H7 (cell line): ENCODE measurements at regions not wholly inside any gene's neighbourhood (a gene's known extent, or its start where the extent isn't known, plus 50 kb on each side); places are given as distances from the start of the nearest gene placed in this dataset.
"Not testable (repeated sequence)": the region's sequence is repeated elsewhere in the genome, so short reads cannot be mapped to it uniquely, and the experiment has no call there.

Source experiments
- DNase-seq: peaks from one replicate; pipeline ENCODE4 v3.0.0; 2012
- H3K27me3 ChIP-seq: 2 replicates; pipeline ENCODE4 v1.6.0; 2011; ENCODE audit warnings: mild to moderate bottlenecking, low read length; ENCODE audit not compliant: control insufficient read depth, insufficient read depth
- H3K36me3 ChIP-seq: replicated peaks from 2 replicates; pipeline ENCODE4 v1.5.1; 2011; ENCODE audit warnings: low read length; ENCODE audit not compliant: control insufficient read depth, insufficient read depth
- H3K4me3 ChIP-seq: 2 replicates; pipeline ENCODE4 v1.5.1; 2011; ENCODE audit warnings: low read depth, mild to moderate bottlenecking, control low read depth, low read length, moderate library complexity; ENCODE audit not compliant: insufficient read depth

DNA sequence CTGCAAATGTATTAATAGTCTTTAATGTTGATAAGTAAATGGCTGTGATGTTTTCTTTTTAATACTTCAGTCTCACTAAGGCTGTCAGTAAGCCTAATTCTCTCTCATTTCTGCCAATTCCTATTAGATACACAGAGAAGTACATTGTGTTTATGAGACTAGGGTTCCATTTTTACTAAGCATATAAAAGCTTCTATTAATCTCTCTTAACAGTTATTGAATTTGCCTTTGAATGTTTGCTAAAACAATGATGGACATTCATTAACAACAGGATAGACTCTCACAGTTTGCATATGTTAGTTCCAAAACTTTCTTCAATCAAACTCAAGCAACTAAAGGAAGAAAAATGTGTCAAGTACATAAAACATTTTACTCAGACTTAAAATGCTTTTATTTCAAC is 659.3 kb downstream of the TLE1 start:
- Histone ChIP-seq H3K36me3 (no peaks in the 10 kb centered on the region), H3K4me3 (no peak overlapping the region), H3K27me3 (no peaks in the 10 kb centered on the region)
- DNase-seq = no peak

DNA sequence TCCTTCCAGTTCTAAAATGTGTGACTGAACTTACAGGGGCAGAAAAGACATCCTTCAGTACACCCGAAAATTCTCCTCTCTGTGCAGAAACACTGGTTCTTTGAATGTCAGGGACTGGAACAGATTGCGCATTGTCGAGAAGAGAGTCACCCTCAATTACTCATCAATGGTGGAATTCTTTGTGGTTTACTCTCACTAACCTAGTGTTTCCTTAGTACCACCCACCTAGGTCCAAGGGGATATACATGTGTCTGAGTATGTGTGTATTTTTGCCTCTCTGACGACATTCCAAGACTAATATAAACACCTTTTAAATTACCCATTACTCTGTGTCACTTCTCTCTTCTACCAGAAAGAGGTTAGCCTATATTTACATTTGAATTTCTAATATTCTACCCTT is 660.8 kb downstream of the TLE1 start:
- no peaks in the 10 kb centered on the region for H3K27me3 ChIP-seq

DNA sequence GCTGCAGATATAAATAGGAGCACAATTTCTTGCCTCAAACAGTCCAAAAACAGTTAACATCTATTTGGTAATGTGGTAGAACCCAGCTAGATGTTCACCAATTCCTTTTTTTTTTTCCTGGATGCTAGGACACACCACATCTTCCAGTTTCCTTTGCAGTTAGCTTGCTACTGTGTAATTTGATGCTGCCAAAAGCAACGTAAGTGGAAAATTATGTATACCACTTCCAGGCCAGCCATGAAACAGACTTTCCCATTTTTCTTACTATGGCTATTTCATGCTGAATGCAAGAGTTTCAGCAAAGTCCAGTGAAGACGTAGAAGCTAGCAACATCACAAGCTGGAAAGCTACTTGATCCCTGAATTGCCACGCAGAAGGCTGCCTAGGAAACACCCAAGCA is 667.2 kb downstream of the TLE1 start:
- DNase-seq = no peak
- Histone ChIP-seq H3K36me3 (no peaks in the 10 kb centered on the region), H3K4me3 (no peak overlapping the region)

More for the DNA sequence above, 660.8 kb downstream of the TLE1 start:
- DNase-seq = no peak
- Histone ChIP-seq H3K36me3 (no peaks in the 10 kb centered on the region), H3K4me3 (no peak overlapping the region)

DNA sequence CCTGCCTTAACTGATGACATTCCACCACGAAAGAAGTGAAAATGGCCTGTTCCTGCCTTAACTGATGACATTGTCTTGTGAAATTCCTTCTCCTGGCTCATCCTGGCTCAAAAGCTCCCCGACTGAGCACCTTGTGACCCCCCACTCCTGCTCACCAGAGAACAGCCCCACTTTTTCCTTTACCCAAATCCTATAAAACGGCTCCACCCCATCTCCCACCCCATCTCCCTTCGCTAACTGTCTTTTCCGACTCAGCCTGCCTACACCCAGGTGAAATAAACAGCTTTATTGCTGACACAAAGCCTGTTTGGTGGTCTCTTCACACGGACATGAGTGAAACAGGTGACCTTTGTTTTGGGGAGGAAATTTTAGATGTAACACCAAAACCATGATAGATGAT is 674.4 kb downstream of the TLE1 start:
- DNase-seq, H3K36me3 ChIP-seq, H3K4me3 ChIP-seq, H3K27me3 ChIP-seq: not testable (repeated sequence)

More for the DNA sequence above, 667.2 kb downstream of the TLE1 start:
- H3K27me3 ChIP-seq = no peaks in the 10 kb centered on the region

DNA sequence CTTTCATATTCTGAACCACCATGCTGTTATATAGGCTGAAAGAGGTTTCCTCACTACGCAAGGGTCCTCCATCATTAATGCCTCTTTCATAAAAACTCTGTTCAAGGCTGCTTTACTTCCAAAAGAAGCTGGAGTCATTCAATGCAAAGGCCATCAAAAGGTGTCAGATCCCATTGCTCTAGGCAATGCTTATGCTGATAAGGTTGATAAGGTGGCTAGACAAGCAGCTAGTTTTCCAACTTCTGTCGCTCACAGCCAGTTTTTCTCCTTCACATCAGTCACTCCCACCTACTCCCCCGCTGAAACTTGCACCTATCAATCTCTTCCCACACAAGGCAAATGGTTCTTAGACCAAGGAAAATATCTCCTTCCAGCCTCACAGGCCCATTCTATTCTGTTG is 676.2 kb downstream of the TLE1 start:
- H3K4me3 ChIP-seq, H3K27me3 ChIP-seq, DNase-seq, H3K36me3 ChIP-seq: not testable (repeated sequence)

DNA sequence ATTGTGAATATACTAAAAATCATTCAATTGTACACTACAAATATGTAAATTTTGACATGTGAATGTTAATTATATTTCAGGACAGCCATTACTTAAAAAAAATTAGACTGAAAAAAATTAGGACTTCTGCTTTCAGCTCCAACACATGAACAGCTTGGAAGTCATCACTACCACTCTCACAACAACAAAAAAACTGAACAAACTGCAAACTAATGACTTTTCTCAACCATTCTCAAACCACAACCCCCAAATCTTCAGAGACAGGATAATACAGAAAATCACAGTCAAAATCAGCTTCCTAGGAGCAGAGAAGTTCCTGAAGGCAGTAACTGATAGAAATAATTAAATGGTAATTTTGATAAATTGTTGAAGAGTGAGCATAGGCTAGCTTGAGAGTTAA is 686.4 kb downstream of the TLE1 start:
- DNase-seq = no peak
- Histone ChIP-seq H3K27me3 (no peaks in the 10 kb centered on the region), H3K4me3 (no peak overlapping the region)

DNA sequence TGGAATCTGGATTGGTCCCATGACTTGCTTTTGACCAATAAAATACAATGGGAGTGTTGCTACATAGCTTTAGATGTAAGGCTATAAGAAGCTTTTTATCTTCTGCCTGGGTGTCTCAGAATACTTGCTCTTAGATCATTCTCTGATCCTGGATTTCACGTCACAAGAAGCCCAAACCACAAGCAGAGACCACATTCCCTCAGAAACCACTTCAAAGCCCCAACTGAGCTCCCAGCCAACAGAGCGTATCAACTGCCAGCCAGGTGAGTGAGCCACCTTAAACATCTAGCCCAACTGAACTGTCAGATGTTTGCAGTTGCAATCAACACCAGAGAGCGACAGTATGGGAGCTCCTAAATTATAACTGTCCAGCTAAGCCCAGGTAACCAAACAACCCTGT is 687.1 kb downstream of the TLE1 start:
- Histone ChIP-seq H3K27me3 (no peaks in the 10 kb centered on the region), H3K4me3 (no peak overlapping the region), H3K36me3 (no peaks in the 10 kb centered on the region)
- no peak for DNase-seq

More for the DNA sequence above, 686.4 kb downstream of the TLE1 start:
- H3K36me3 ChIP-seq = no peaks in the 10 kb centered on the region

DNA sequence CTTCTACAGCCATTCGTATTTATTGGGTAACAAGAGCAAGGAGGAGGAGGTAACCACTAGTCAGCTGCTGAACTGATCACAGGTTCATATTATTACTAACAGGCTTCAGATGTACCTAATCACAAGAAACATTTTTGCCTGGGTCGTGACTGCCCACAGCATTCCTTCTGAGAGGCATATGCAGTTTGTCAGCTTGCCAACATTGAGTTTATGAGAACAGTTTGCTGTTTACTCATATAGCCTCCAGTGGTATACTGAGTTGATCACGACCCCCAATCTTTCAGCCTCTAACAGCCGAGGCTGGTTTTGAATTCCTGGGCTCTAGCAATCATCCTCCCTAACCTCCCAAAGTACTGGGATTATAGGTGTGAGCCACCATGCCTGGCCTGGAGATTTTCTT is 693.6 kb downstream of the TLE1 start:
- Histone ChIP-seq H3K4me3 (no peak overlapping the region), H3K27me3 (no peaks in the 10 kb centered on the region), H3K36me3 (no peaks in the 10 kb centered on the region)
- no peak for DNase-seq

DNA sequence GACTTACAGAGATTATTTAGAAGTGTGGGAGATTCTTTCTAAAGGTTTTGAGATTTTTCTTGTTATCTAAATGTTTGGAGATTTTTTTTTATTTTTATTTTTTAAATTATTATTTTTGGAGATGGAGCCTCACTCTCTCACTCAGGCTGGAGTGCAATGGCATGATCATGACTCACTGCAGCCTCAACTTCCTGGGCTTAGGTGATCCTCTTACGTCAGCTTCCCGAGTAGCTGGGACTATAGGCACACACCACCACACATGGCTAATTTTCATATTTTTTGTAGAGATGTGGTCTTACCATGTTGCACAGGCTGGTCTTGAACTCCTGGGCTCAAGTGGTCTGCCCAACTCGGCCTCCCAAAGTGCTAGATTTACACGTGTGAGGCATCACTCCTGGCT is 694.5 kb downstream of the TLE1 start:
- no peak for DNase-seq
- H3K27me3 ChIP-seq = no peaks in the 10 kb centered on the region
- H3K4me3 ChIP-seq = no peak overlapping the region
- no peaks in the 10 kb centered on the region for H3K36me3 ChIP-seq

DNA sequence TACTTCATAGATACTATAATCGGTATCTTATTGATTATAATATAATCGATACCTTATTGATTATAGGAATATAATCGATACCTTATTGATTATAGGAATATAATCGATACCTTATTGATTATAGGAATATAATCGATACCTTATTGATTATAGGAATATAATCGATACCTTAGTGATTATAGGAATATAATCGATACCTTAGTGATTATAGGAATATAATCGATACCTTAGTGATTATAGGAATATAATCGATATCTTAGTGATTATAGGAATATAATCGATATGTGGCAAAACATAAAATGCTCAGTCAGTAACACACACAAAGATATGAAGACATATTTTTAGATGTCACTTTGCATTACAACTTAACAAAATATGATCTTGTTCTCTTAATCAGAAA is 703.8 kb downstream of the TLE1 start:
- H3K27me3 ChIP-seq, H3K36me3 ChIP-seq, H3K4me3 ChIP-seq, DNase-seq: not testable (repeated sequence)

DNA sequence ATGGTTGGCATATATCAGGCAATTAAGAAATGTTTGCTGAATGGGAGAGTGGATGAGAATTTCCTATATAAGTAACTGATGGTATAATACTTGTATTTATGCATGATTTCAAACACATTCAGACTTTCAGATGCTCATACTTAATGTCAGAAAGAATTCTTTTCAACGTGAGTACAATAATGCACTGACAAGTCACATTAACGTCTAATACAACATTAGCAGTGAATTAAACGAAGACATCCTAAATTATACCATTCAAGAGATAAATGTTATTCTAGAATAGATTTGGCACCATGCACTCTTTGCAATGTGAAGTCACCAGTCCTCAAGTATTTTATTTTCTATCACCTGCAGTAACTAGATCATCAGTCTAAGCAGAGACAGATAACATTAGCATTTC is 712.9 kb downstream of the TLE1 start:
- H3K27me3 ChIP-seq = no peaks in the 10 kb centered on the region
- no peaks in the 10 kb centered on the region for H3K36me3 ChIP-seq
- no peak for DNase-seq
- no peak overlapping the region for H3K4me3 ChIP-seq

DNA sequence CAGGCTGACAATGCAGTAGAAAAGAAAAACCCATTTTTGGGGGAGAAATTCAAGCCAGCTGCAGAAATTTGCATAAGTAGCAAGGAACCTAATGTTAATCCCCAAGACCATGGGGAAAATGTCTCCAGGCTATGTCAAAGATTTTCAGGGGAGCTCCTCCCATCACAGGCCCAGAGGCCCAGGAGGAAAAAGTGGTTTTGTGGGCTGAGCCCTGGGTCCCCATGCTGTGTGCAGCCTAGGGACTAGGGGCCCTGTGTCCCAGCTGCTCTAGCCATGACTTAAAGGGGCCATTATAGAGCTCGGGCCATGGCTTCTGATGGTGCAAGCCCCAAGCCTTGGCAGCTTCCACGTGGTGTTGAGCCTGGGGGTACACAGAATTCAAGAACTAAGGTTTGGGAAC is 719.0 kb downstream of the TLE1 start:
- H3K4me3 ChIP-seq, DNase-seq, H3K36me3 ChIP-seq: not testable (repeated sequence)

DNA sequence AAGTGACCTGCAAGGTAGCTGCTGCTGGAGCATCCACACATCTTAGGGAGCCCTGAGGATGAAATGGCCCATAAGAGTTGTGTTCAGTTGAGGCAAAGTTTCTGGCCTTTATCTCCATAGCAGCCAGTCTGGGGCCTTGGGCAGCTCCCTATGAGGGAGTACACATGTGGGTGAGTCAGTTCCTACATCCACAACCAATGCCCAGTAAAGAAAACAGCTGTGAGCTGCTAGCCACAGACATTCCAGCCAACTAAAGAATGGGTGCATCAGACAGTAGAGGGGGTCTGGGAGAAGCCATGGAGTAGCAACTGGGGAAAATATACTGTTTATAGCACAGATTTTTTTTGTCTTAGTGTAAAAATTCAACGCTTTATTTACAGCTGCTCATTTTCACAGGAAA is 720.7 kb downstream of the TLE1 start:
- H3K27me3 ChIP-seq = no peaks in the 10 kb centered on the region
- H3K4me3 ChIP-seq = no peak overlapping the region
- DNase-seq = no peak
- H3K36me3 ChIP-seq = no peaks in the 10 kb centered on the region

More for the DNA sequence above, 719.0 kb downstream of the TLE1 start:
- H3K27me3 ChIP-seq = not testable (repeated sequence)

DNA sequence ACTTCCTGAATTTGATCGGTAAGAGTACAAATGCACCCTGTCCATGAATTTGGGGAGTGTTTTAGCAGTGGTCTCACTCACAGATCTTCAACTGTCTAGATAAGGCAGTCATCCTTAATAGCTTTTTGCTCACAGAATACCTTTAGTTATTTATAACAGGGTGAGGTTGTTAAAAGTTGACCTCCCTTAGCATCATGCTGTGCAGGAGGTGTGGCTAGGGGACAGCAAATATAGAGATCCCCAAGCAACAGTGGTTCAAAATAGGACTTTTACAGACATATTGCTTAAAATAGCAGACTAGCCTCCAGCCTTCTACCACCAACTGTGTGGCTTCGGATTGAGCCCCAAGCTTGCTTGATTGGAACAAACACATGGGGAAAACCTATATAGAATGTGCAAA is 724.4 kb downstream of the TLE1 start:
- Histone ChIP-seq H3K4me3 (no peak overlapping the region), H3K27me3 (no peaks in the 10 kb centered on the region), H3K36me3 (no peaks in the 10 kb centered on the region)
- no peak for DNase-seq

DNA sequence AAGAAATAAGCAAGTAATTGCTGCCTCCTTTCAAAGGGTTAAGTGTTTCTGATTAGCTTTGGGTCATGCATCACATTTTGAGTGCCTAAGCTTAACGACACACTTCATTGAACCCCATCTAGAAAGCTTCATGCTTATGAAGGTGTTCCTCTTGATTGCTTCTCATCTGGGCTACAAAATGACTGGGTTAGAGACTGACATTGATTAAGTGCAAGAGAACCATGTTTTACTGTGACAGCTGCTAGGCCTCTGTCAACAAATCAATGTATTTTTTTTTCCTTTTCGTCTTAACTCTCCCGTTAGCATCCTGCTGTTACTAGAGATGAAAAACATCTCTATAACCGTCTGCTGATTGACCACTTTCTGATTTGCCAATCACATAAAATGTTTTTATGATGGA is 725.0 kb downstream of the TLE1 start:
- no peaks in the 10 kb centered on the region for H3K27me3 ChIP-seq
- H3K4me3 ChIP-seq = no peak overlapping the region
- H3K36me3 ChIP-seq = no peaks in the 10 kb centered on the region
- DNase-seq = no peak

DNA sequence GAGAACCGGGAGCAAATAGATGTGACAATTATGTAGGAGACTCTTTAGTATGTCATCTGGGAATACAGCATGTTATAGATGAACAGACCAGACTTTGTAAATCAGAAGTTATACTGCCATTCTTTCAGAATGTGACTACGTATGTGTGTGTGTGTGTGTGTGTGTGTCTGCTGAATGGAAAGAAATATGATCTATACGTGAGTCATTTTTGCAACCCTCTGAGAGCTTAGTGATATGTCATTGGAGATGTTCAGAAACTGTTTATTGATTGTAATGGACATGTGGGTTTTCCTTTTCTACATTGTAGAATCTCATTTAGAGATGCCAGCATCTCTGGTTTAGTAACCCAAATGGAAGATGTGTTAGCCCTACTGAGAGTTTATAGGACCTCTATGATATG is 731.5 kb downstream of the TLE1 start:
- H3K27me3 ChIP-seq = no peaks in the 10 kb centered on the region
- DNase-seq = no peak
- H3K36me3 ChIP-seq = no peaks in the 10 kb centered on the region
- H3K4me3 ChIP-seq = no peak overlapping the region
